Fibroblast of skin of left quadriceps (primary cell): ENCODE measurements at regions not wholly inside any gene's neighbourhood (a gene's known extent, or its start where the extent isn't known, plus 50 kb on each side); places are given as distances from the start of the nearest gene placed in this dataset.
"Not testable (repeated sequence)": the region's sequence is repeated elsewhere in the genome, so short reads cannot be mapped to it uniquely, and the experiment has no call there.

Source experiments
- DNase-seq, 2 experiments: peaks; one replicate each; pipeline ENCODE4 v3.0.0-alpha.2; 2013; ENCODE audit warnings: low read depth in 2 of 2

GRCh38 chr5:124872086-124872485, 125.6 kb upstream of the ZNF608 start:
- no peak for DNase-seq

DNA sequence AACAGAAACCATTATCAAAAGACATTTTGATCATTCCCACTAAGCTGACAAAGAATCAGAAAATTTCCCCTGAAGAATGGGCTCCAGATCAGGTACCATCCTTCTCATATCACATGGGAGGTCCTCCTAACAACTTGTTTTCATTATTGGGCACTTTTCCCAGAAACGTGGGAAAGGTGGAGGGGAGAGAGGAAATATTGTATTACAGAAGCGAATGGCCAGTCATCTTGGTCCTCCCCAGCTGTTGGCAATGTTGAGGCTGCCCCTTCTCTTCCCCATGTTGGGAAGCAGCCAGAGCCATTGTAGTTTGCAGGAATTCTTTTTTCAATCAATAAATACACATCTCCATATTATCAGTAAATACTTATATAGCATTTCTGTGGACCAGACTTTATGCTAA, 126.2 kb upstream of the ZNF608 start:
- no peak for DNase-seq

DNA sequence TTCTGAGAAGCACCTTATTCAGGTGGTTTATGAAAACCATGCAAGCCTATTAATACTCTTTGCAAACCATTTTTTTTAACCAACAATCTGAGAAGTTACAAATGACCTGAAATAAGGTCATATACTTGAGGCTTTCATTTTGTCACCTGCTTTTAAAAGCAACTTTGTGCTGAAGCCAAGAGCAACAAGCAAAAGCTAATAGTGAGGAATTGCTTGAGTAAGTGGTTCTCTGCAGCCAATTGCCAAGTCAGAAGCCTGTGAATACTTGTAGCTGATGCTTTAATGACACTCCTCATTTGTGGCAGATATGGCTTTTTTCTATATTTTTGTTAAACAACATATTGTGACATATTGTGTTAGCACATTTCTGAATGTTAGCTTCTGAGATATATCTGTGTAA, 126.7 kb upstream of the ZNF608 start:
- DNase-seq = no peak

GRCh38 chr5:124873713-124874112, 127.3 kb upstream of the ZNF608 start:
- no peak for DNase-seq

GRCh38 chr5:124876566-124876965, 130.1 kb upstream of the ZNF608 start:
- no peak for DNase-seq

DNA sequence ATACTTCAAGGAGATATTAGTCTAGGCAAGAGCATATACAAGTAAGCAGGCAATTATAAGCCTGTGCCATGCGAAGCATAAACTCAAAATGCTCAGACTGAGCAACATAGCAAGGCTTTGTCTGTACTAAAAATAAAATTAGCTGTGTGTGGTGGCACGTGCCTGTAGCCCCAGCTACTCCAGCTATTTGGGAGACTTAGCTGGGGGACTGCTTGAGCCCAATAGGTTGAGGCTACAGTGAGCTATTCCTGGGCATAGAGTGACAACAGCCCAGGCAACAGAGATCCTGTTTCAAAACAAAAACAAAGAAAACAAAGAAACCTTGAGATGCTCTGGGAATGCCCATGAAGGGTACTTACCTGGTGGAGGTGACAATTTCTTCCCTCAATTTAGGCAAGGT, 130.5 kb upstream of the ZNF608 start:
- no peak for DNase-seq

GRCh38 chr5:124877501-124878146, 131.2 kb upstream of the ZNF608 start:
- DNase-seq = no peak

DNA sequence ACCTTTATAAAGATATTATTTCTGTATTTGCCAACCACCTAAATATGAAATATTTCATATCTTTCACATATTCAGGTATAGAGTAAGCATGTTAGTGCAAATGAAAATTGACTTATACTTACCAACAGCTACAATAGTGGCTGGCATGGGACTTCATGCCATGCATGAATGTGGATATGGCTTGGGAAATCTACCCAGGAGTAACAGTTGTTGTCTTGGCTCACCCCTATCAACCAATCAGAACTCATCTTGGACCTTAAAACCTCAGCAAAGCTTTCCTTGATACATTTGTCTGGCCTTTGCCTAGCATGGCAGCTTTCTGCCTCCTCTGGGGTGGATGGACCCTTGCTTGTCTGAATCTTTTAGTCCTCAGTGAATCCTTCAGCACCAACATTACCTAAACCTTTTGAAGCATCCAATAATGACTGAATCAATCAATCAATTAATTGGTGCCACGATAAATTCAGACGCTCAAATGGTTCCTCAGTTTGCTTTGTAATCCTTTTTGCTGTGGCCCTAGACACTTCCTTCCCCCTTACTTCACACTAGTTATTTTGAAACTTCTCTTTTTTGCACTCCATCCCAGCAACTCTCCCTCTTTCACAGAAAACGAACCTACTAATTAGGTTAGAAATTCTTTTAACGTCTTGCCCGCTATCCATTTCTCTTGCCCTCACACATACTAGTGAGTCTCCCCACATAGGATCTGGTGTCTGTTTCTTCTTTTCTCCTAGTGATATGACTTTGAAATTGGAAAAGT, 132.3 kb upstream of the ZNF608 start:
- no peak for DNase-seq

DNA sequence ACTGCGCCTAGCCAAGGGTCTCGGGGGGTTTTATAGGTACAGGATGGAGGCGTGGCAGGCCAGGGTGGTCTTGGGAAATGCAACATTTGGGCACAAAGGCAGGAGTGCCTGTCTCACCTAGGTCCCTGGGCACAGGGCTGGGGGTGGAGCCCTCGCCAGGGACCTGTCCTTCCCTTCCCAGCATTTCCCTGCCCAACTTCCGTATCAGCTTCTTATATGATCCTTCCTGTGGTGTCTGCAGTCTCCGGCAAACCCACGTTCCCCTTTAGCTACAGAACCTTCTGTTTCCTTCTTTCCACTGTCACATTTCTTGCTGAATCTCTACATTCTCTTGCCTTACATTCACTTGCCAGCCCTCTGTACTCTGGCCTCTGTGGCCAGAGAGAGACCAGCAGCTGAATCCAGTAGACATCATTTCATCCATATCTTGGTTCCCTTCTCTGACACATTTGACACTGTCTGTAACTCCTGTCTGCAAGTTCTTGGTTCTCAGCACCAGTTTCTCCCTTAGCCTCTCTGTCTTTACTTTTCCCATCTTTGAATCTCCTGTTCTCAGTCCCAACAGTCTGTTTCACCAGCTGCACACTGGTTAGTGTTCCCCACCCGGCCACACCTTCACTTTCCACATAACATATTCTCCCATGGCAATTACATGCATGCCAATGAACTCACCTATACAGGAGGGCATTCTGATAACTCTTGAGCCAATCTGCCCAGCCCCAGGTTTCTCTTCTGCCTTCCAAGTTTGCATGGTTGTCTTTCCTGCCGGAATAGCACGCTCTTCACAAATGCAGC, 134.7 kb upstream of the ZNF608 start:
- no peak for DNase-seq

DNA sequence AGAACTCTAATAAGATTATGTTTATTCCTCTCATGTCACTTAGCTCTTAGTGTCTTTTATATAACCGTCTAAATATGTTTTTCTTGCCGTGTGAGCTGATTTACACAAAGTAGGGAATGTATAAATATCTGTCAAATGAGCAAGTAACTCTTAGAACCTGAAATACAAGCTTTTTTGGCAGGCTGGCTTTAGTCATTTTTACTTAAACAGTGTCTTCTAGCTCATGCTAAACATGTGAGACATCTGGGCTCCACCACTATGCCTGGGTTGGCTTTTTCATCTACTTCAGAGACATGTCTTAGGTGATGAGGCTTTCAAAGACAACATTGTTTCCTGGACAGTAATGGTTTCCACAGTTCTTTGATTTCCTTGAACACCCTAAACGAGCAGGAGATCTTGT, 137.2 kb upstream of the ZNF608 start:
- no peak for DNase-seq

DNA sequence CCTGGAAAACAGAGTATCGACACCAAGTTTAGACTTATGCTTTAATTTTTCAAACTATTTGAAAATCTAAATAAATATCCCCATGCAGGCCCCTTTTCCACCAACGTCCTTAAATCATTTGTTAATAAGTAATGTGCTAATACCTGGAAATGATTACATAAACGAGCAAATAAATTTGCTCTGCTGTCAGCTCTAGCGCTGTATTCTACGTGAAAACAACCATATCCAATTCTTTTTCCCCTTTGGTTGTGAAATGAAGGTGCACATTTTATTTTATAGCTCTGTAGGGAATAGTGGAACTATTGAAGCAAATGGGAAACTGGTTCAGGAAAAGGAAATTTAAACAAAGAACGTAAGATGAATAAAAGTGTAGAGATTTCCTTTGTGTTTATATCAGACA, 137.7 kb upstream of the ZNF608 start:
- DNase-seq = no peak

DNA sequence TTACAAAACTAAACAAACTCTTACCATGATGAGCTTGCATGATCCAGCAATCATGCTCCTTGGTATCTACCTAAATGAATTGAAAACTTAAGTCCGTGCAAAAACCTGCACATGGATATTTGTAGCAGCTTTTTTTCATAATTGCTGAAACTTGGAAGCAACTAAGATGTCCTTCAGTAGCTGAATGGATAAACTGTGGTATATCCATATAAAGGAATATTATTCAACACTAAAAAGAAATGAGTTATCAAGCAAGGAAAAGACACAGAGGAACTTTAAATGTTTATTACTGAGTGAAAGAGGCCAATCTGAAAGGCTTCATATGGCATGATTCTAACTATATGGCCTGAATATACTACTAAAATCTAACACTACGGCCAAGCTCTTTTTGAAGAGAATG, 139.1 kb upstream of the ZNF608 start:
- no peak for DNase-seq

- DNase-seq = no peak
Measured at GRCh38 chr5:124887223-124887622, 140.8 kb upstream of the ZNF608 start.

GRCh38 chr5:124888050-124888506, 141.6 kb upstream of the ZNF608 start:
- no peak for DNase-seq

DNA sequence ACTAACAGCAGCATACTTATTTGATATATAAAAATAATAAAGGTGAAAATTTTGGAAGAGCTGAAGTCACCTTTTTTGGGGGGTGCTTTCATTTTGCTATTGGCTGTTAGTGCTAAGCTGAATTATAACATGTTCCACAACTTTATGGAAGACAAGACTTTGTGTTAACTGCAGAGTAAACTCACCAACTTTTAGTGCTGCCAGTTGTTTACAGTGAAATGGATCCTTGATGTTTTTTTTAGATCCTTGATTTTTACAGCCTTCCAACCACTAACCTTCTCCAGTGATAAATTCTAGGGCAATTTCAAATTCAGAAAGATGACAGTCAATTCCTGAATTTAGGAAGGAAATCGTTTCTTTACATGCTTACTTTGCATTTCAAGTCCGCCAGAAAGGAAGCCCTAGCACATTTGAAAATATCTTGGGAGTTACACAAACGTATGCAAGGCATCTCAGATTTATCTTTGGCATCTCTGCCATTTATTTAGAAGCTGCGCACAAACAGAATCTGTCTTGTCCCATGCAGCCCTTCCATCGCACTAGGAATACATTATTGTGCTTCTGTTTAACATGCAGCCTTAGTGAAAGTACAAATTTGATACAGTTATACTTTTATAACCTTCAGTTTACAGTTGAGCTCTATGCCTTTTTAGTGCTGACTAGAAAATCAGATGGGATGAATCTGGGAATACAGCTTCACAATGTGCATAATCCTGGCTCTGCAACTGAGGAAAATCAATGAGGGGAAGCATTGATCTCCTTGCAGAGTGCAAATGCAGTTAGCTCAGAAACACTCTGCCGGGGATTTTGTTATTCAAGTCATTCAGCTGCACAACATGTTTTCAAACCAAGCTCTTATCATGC, 142.4 kb upstream of the ZNF608 start:
- no peak for DNase-seq

GRCh38 chr5:124889486-124889825, 143.0 kb upstream of the ZNF608 start:
- no peak for DNase-seq

DNA sequence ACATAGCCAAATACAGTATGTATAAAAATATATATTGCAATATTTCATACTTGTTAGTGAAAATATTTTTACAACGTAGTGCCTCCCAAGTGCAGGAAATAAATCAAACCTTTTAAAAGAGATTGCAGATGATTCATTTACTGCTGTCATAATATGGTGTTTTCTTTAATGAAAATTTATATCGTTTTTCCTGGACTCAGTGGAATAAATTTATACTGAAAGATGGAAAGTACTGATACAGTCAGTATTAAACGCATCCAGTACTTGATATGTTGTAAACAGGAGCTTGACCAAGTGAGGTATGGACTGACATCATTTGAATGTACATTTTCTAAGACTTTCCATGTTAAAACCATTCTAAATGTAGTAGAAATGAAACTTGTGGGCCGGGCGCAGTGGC, 143.4 kb upstream of the ZNF608 start:
- no peak for DNase-seq

DNA sequence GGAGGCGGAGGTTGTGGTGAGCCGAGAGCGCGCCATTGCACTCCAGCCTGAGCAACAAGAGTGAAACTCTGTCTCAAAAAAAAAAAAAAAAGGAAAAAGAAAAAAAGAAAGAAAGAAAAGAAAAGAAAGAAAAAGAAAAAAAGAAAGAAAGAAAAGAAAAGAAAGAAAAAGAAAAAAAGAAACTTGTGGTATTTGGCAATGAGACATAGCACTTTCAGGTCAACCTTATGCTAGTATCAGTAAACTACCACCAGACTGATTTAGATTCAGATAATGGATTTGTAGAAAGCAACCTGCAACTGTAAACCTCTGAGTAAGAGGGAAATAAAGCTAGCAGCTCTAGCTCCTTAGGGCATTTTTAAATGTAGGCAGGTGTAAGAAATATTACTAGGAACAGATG, 144.0 kb upstream of the ZNF608 start:
- not testable (repeated sequence) for DNase-seq

DNA sequence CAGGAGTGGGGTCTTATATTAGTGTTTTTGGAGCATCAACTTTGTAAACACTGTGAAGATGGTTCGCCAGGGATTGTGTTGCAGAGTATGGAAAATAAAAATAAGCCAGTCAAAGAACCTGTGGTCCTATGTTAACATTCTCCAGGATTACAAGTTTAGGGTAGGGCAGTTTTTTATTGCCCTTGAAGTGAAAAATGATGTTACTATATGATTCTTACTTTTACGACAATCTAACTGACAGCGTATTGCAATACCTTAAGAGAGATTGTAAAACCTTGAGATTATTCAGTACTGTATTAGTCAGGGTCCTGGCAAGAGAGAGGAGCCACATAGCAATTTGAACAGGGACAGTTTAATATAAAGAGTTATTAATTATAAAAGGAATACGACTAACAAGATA, 144.7 kb upstream of the ZNF608 start:
- DNase-seq = no peak

GRCh38 chr5:124892185-124892848, 145.9 kb upstream of the ZNF608 start:
- no peak for DNase-seq

GRCh38 chr5:124894541-124894940, 148.1 kb upstream of the ZNF608 start:
- DNase-seq = no peak
